RWPE1 (cell line): ENCODE measurements at regions not wholly inside any gene's neighbourhood (a gene's known extent, or its start where the extent isn't known, plus 50 kb on each side); places are given as distances from the start of the nearest gene placed in this dataset.
"Not testable (repeated sequence)": the region's sequence is repeated elsewhere in the genome, so short reads cannot be mapped to it uniquely, and the experiment has no call there.

Experiments
- CTCF ChIA-PET: fragments of 350-600 bp; sonication (Branson Sonifier 250); formaldehyde crosslinking; extraction: SDS; loops from one replicate; lab custom pipeline; 2021; lab: Yijun Ruan, JAX
- POLR2A ChIA-PET: fragments of 400-600 bp; formaldehyde crosslinking; extraction: SDS; loops from one replicate; lab custom pipeline; 2020; ENCODE audit warnings: antibody characterized with exemption; ENCODE audit not compliant: low non-redundant PET; lab: Yijun Ruan, JAX
- DNase-seq: peaks from one replicate; pipeline ENCODE4 v3.0.0; 2012; ENCODE audit warnings: low spot score
- H3K27ac ChIP-seq: fragments of 450-650 bp; 2 replicates; pipeline ENCODE4 v1.5.1; 2017
- CTCF ChIP-seq: fragments of 450-650 bp; conservative IDR thresholded peaks from 2 replicates; pipeline ENCODE4 v1.5.1; 2017; ENCODE audit warnings: low read depth, mild to moderate bottlenecking

- POLR2A ChIA-PET, CTCF ChIA-PET, DNase-seq, H3K27ac ChIP-seq: not testable (repeated sequence)
These were observed 51.9 kb upstream of the MFGE8 start for GRCh38 chr15:88965097-88965496.

- no peak for DNase-seq
- ChIA-PET CTCF (no interaction called here), POLR2A (no interaction called here)
- TF ChIP-seq CTCF = no peak
- no peak overlapping the region for H3K27ac ChIP-seq
These were observed 57.1 kb upstream of the MFGE8 start for GRCh38 chr15:88970232-88970631.

GRCh38 chr15:88974392-88974791, 61.2 kb upstream of the MFGE8 start:
- CTCF ChIA-PET = interaction anchor here (0.6 kb wide), 1 partner anchor 148 kb away, joined by 4 read pairs; no protein-coding TSS in a partner anchor
- POLR2A ChIA-PET = no interaction called here
- no peak for DNase-seq
- TF ChIP-seq CTCF = no peak
- H3K27ac ChIP-seq = no peak overlapping the region

- no peak for DNase-seq
- ChIA-PET POLR2A (no interaction called here), CTCF (no interaction called here)
- no peak for TF ChIP-seq CTCF
- no peak overlapping the region for H3K27ac ChIP-seq
These were observed 62.7 kb upstream of the MFGE8 start for GRCh38 chr15:88975891-88976290.

- CTCF ChIA-PET = no interaction called here
- H3K27ac ChIP-seq = no peak overlapping the region
- TF ChIP-seq CTCF = no peak
- POLR2A ChIA-PET = no interaction called here
- DNase-seq = no peak
These were observed 63.5 kb upstream of the MFGE8 start for GRCh38 chr15:88976656-88977055.

GRCh38 chr15:88979674-88980073, 66.5 kb upstream of the MFGE8 start:
- ChIA-PET POLR2A (no interaction called here), CTCF (no interaction called here)
- DNase-seq = no peak
- no peak overlapping the region for H3K27ac ChIP-seq
- TF ChIP-seq CTCF = no peak

GRCh38 chr15:88980498-88980897, 67.3 kb upstream of the MFGE8 start:
- ChIA-PET CTCF (no interaction called here), POLR2A (no interaction called here)
- no peak overlapping the region for H3K27ac ChIP-seq
- DNase-seq = no peak
- TF ChIP-seq CTCF = no peak
